ENCODE measurements at regions not wholly inside any gene's neighbourhood (a gene's known extent, or its start where the extent isn't known, plus 50 kb on each side); places are given as distances from the start of the nearest gene placed in this dataset.

- H3K4me2 ChIP-seq (ENCODE audit: low read length), result no peak overlapping the region
- no peak overlapping the region for H2AFZ ChIP-seq (ENCODE audit: low read length)
- no peak overlapping the region for H3K27ac ChIP-seq (ENCODE audit: low read depth, low read length, poor library complexity, severe bottlenecking)
- no peaks in the 10 kb centered on the region for H3K4me1 ChIP-seq (ENCODE audit: insufficient read depth, low read length, severe bottlenecking)
- no peaks in the 10 kb centered on the region for H3K79me2 ChIP-seq (ENCODE audit: insufficient read depth, low read length)
- no peaks in the 10 kb centered on the region for H3K36me3 ChIP-seq (ENCODE audit: insufficient read depth, low read length)
- no peak overlapping the region for H3K4me3 ChIP-seq (ENCODE audit: low read depth, low read length, poor library complexity, severe bottlenecking)
- no peak overlapping the region for H3K9ac ChIP-seq (ENCODE audit: low read length)
- no peak for TF ChIP-seq EZH2 (IDR thresholded peaks at IDR 0.05; ENCODE audit: borderline replicate concordance, low read length)
- TF ChIP-seq CTCF (IDR thresholded peaks at IDR 0.05; ENCODE audit: low read length), result no peak
- no peaks in the 10 kb centered on the region for H4K20me1 ChIP-seq (ENCODE audit: insufficient read depth, low read length)
- no peaks in the 10 kb centered on the region for H3K9me3 ChIP-seq (ENCODE audit: low read length)
- H3K27me3 ChIP-seq (ENCODE audit: insufficient read depth, low read length), result no peaks in the 10 kb centered on the region
- no peaks in the 10 kb centered on the region for H3F3A ChIP-seq (ENCODE audit: insufficient read depth, low read length)
- no peaks in the 10 kb centered on the region for H3K9me2 ChIP-seq (ENCODE audit: low read depth, low read length)
These were observed 113.2 kb upstream of the PTPRT start for GRCh38 chr20:43302936-43303335.

GRCh38 chr20:43300901-43301300, 111.2 kb upstream of the PTPRT start:
- no peaks in the 10 kb centered on the region for H3K27me3 ChIP-seq (ENCODE audit: insufficient read depth, low read length)
- no peaks in the 10 kb centered on the region for H3K36me3 ChIP-seq (ENCODE audit: insufficient read depth, low read length)
- no peaks in the 10 kb centered on the region for H3K9me3 ChIP-seq (ENCODE audit: low read length)
- H3K4me3 ChIP-seq (ENCODE audit: low read depth, low read length, poor library complexity, severe bottlenecking), result no peak overlapping the region
- no peak overlapping the region for H3K4me2 ChIP-seq (ENCODE audit: low read length)
- H3K79me2 ChIP-seq (ENCODE audit: insufficient read depth, low read length), result no peaks in the 10 kb centered on the region
- no peaks in the 10 kb centered on the region for H3F3A ChIP-seq (ENCODE audit: insufficient read depth, low read length)
- H2AFZ ChIP-seq (ENCODE audit: low read length), result no peak overlapping the region
- H3K9me2 ChIP-seq (ENCODE audit: low read depth, low read length), result no peaks in the 10 kb centered on the region
- no peak overlapping the region for H3K9ac ChIP-seq (ENCODE audit: low read length)
- H4K20me1 ChIP-seq (ENCODE audit: insufficient read depth, low read length), result no peaks in the 10 kb centered on the region
- no peak for TF ChIP-seq CTCF (IDR thresholded peaks at IDR 0.05; ENCODE audit: low read length)
- TF ChIP-seq EZH2 (IDR thresholded peaks at IDR 0.05; ENCODE audit: borderline replicate concordance, low read length), result no peak
- H3K27ac ChIP-seq (ENCODE audit: low read depth, low read length, poor library complexity, severe bottlenecking), result no peak overlapping the region
- no peaks in the 10 kb centered on the region for H3K4me1 ChIP-seq (ENCODE audit: insufficient read depth, low read length, severe bottlenecking)

GRCh38 chr20:43295781-43296180, 106.1 kb upstream of the PTPRT start:
- Histone ChIP-seq H3K4me2 (ENCODE audit: low read length) (no peak overlapping the region), H3K36me3 (ENCODE audit: insufficient read depth, low read length) (no peaks in the 10 kb centered on the region), H3K79me2 (ENCODE audit: insufficient read depth, low read length) (no peaks in the 10 kb centered on the region), H2AFZ (ENCODE audit: low read length) (no peak overlapping the region), H3K9me2 (ENCODE audit: low read depth, low read length) (no peaks in the 10 kb centered on the region), H3K4me3 (ENCODE audit: low read depth, low read length, poor library complexity, severe bottlenecking) (no peak overlapping the region), H3K27ac (ENCODE audit: low read depth, low read length, poor library complexity, severe bottlenecking) (no peak overlapping the region), H4K20me1 (ENCODE audit: insufficient read depth, low read length) (no peaks in the 10 kb centered on the region), H3K9me3 (ENCODE audit: low read length) (no peaks in the 10 kb centered on the region), H3K27me3 (ENCODE audit: insufficient read depth, low read length) (no peaks in the 10 kb centered on the region), H3K4me1 (ENCODE audit: insufficient read depth, low read length, severe bottlenecking) (no peaks in the 10 kb centered on the region), H3K9ac (ENCODE audit: low read length) (no peak overlapping the region), H3F3A (ENCODE audit: insufficient read depth, low read length) (no peaks in the 10 kb centered on the region)
- TF ChIP-seq CTCF (IDR thresholded peaks at IDR 0.05; ENCODE audit: low read length), result no peak
- TF ChIP-seq EZH2 (IDR thresholded peaks at IDR 0.05; ENCODE audit: borderline replicate concordance, low read length), result no peak

Data from OCI-LY1 (cell line).